ENCODE measurements at regions not wholly inside any gene's neighbourhood (a gene's known extent, or its start where the extent isn't known, plus 50 kb on each side); places are given as distances from the start of the nearest gene placed in this dataset.

DNA sequence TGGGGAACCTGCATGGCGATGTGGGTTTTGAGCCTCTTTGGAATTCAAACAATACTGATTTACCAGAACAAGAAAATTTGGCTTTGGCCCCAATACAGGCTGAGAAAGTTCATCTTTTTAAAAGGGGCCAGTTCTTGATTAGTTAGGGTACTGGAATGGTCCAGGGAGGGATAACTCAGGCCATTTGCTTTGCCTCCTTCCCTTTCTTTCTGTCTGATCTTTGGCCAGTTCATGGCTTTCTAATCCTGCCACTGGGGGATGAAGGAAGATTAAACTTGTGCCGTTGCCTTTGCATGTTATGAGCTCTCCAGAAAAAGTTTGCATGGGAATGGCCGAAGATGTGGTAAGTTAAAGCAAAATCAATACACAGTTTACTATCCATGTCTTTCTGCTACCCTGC lies 78.4 kb downstream of the ADAMTS15 start:
- no peaks in the 10 kb centered on the region for H3K4me1 ChIP-seq (ENCODE audit: control insufficient read depth, insufficient read depth, low read length)
- ChIA-PET CTCF (interaction anchor here (1.4 kb wide), 1 partner anchor 94 kb away, joined by 4 read pairs; no protein-coding TSS in a partner anchor), POLR2A (no interaction called here)
- no peak overlapping the region for H3K4me3 ChIP-seq (ENCODE audit: low read depth, low read length)
- TF ChIP-seq HOXA7 (CRISPR knock-in tag; IDR thresholded peaks at IDR 0.05; ENCODE audit: borderline replicate concordance) = no peak
- TF ChIP-seq ZNF221 (tag by site-specific recombination; IDR thresholded peaks at IDR 0.05; ENCODE audit: borderline replicate concordance) = no peak
- TF ChIP-seq ZNF473 (tag by site-specific recombination; IDR thresholded peaks at IDR 0.05) = no peak
- no peak for TF ChIP-seq ZNF133 (tag by site-specific recombination; IDR thresholded peaks at IDR 0.05)
- no peaks in the 10 kb centered on the region for H3K36me3 ChIP-seq (ENCODE audit: control insufficient read depth in 2 of 2, insufficient read depth in 1 of 2, low read length in 2 of 2)
- no peak overlapping the region for H3K27ac ChIP-seq (ENCODE audit: extremely low read depth, low read depth, low read length)
- no peaks in the 10 kb centered on the region for H3K9me3 ChIP-seq (ENCODE audit: control insufficient read depth, insufficient read depth, low read depth, low read length)

DNA sequence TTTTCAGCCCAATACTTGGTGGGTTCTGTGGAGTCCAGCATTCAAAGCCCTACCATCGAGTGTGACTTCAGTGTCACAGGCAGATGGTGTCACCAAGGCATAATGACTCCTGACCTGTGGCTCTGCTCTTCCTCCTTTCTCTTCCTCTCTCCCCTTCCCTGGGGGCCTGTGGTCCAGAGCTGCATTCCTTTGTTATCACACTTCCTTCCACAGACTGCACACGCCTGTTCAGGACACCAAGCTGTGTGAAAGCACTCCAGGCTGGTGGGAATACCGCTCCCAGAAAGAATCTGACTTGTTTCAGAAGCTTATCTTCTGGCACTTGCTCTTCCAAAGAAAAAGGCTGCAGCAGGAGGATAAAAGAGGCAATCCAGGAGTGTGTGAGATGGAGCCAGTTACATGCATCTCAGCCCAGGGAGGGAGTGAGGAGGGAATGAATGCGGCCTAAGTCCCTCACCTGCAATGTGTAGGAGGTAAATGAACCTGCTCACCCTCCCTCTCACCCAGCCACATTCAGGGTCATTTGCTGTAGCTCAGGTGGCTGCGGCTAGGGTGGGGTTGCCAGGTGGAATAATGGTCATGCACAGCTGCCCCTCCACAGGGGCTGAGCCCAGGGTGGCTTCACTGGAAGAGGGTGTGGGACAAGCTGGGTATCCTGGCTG lies 79.3 kb downstream of the ADAMTS15 start:
- ChIA-PET POLR2A (interaction anchor here (0.6 to 1.0 kb wide), 3 partner anchors 12 to 726 kb away, joined by 4 to 5 read pairs (median 5); partner anchors contain the start of gene ADAMTS15), CTCF (interaction anchor here (0.7 to 1.4 kb wide), 5 partner anchors 11 to 300 kb away, joined by 3 to 4 read pairs (median 4); no protein-coding TSS in a partner anchor)
- Histone ChIP-seq H3K27ac (ENCODE audit: extremely low read depth, low read depth, low read length) (no peak overlapping the region), H3K4me3 (ENCODE audit: low read depth, low read length) (no peak overlapping the region), H3K36me3 (ENCODE audit: control insufficient read depth in 2 of 2, insufficient read depth in 1 of 2, low read length in 2 of 2) (no peaks in the 10 kb centered on the region), H3K4me1 (ENCODE audit: control insufficient read depth, insufficient read depth, low read length) (no peaks in the 10 kb centered on the region), H3K9me3 (ENCODE audit: control insufficient read depth, insufficient read depth, low read depth, low read length) (no peaks in the 10 kb centered on the region)
- TF ChIP-seq ZNF645 (tag by site-specific recombination; IDR thresholded peaks at IDR 0.05) (no peak), ZNF157 (tag by site-specific recombination; IDR thresholded peaks at IDR 0.05) (no peak), ZBTB7A (tag by site-specific recombination; IDR thresholded peaks at IDR 0.05; ENCODE audit: low read depth) (no peak), ZBTB48 (tag by site-specific recombination; IDR thresholded peaks at IDR 0.05) (no peak), ZNF677 (tag by site-specific recombination; IDR thresholded peaks at IDR 0.05) (no peak), ZNF707 (tag by site-specific recombination; IDR thresholded peaks at IDR 0.05) (no peak), MYNN (tag by site-specific recombination; IDR thresholded peaks at IDR 0.05; ENCODE audit: borderline replicate concordance) (no peak), ZNF473 (tag by site-specific recombination; IDR thresholded peaks at IDR 0.05) (no peak), TCF7L2 (IDR thresholded peaks at IDR 0.05; ENCODE audit: borderline replicate concordance, low read depth, low read length) (no peak)
- TF ChIP-seq, protein P1, sequence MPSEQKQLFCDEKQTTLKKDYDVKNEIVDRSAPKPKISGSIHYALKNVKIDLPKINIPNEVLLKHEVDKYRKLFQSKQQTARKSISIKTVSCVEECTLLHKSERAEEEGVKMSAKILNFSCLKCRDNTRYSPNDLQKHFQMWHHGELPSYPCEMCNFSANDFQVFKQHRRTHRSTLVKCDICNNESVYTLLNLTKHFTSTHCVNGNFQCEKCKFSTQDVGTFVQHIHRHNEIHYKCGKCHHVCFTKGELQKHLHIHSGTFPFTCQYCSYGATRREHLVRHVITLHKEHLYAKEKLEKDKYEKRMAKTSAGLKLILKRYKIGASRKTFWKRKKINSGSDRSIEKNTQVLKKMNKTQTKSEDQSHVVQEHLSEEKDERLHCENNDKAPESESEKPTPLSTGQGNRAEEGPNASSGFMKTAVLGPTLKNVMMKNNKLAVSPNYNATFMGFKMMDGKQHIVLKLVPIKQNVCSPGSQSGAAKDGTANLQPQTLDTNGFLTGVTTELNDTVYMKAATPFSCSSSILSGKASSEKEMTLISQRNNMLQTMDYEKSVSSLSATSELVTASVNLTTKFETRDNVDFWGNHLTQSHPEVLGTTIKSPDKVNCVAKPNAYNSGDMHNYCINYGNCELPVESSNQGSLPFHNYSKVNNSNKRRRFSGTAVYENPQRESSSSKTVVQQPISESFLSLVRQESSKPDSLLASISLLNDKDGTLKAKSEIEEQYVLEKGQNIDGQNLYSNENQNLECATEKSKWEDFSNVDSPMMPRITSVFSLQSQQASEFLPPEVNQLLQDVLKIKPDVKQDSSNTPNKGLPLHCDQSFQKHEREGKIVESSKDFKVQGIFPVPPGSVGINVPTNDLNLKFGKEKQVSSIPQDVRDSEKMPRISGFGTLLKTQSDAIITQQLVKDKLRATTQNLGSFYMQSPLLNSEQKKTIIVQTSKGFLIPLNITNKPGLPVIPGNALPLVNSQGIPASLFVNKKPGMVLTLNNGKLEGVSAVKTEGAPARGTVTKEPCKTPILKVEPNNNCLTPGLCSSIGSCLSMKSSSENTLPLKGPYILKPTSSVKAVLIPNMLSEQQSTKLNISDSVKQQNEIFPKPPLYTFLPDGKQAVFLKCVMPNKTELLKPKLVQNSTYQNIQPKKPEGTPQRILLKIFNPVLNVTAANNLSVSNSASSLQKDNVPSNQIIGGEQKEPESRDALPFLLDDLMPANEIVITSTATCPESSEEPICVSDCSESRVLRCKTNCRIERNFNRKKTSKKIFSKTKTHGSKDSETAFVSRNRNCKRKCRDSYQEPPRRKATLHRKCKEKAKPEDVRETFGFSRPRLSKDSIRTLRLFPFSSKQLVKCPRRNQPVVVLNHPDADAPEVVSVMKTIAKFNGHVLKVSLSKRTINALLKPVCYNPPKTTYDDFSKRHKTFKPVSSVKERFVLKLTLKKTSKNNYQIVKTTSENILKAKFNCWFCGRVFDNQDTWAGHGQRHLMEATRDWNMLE (tag by site-specific recombination; conservative IDR thresholded peaks at IDR 0.05; ENCODE audit: low read depth) = no peak
- TF ChIP-seq, protein P2, sequence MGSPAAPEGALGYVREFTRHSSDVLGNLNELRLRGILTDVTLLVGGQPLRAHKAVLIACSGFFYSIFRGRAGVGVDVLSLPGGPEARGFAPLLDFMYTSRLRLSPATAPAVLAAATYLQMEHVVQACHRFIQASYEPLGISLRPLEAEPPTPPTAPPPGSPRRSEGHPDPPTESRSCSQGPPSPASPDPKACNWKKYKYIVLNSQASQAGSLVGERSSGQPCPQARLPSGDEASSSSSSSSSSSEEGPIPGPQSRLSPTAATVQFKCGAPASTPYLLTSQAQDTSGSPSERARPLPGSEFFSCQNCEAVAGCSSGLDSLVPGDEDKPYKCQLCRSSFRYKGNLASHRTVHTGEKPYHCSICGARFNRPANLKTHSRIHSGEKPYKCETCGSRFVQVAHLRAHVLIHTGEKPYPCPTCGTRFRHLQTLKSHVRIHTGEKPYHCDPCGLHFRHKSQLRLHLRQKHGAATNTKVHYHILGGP (tag by site-specific recombination; IDR thresholded peaks at IDR 0.05) = no peak
- TF ChIP-seq, protein P3, sequence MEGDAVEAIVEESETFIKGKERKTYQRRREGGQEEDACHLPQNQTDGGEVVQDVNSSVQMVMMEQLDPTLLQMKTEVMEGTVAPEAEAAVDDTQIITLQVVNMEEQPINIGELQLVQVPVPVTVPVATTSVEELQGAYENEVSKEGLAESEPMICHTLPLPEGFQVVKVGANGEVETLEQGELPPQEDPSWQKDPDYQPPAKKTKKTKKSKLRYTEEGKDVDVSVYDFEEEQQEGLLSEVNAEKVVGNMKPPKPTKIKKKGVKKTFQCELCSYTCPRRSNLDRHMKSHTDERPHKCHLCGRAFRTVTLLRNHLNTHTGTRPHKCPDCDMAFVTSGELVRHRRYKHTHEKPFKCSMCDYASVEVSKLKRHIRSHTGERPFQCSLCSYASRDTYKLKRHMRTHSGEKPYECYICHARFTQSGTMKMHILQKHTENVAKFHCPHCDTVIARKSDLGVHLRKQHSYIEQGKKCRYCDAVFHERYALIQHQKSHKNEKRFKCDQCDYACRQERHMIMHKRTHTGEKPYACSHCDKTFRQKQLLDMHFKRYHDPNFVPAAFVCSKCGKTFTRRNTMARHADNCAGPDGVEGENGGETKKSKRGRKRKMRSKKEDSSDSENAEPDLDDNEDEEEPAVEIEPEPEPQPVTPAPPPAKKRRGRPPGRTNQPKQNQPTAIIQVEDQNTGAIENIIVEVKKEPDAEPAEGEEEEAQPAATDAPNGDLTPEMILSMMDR (tag by site-specific recombination; IDR thresholded peaks at IDR 0.05) = no peak
